ENCODE measurements at regions not wholly inside any gene's neighbourhood (a gene's known extent, or its start where the extent isn't known, plus 50 kb on each side); places are given as distances from the start of the nearest gene placed in this dataset.

GRCh38 chr18:71913641-71914040, 630.5 kb downstream of the CBLN2 start:
- Mint-ChIP-seq H3K36me3 (no peaks in the 10 kb centered on the region), H3K27ac (no peak overlapping the region), H3K27me3 (no peaks in the 10 kb centered on the region), H3K4me3 (no peak overlapping the region), H3K4me1 (no peaks in the 10 kb centered on the region), H3K9me3 (peaks cover 0 to 4% (median 0%) of the 10 kb centered on the region in 11 donors)
- intact Hi-C loops (cut with micrococcal nuclease) = no loop called here
- CTCF ChIA-PET = no interaction called here
- no peak for DNase-seq
- POLR2A ChIA-PET = interaction anchor here (0.6 kb wide), 1 partner anchor 16 kb away, joined by 3 read pairs; no protein-coding TSS in a partner anchor
- no peak for ATAC-seq
- Histone ChIP-seq H3K4me1 (ENCODE audit: control insufficient read depth in 2 of 2, insufficient read depth in 2 of 2, low read length in 2 of 2) (no peaks in the 10 kb centered on the region), H3K36me3 (ENCODE audit: control insufficient read depth in 2 of 3, insufficient read depth in 3 of 3, low read length in 3 of 3) (no peaks in the 10 kb centered on the region), H3K27me3 (ENCODE audit: control insufficient read depth in 2 of 2, insufficient read depth in 2 of 2, low read length in 2 of 2) (no peaks in the 10 kb centered on the region), H3K9me3 (ENCODE audit: control insufficient read depth in 2 of 3, low read length in 3 of 3) (no peaks in the 10 kb centered on the region), H3K4me3 (ENCODE audit: low read length) (no peak overlapping the region), H3K27ac (ENCODE audit: low read depth, low read length) (no peak overlapping the region)

- POLR2A ChIA-PET = no interaction called here
- no peak for ATAC-seq
- no peaks in the 10 kb centered on the region for H3K9me3 Mint-ChIP-seq
- intact Hi-C loops (cut with micrococcal nuclease) = no loop called here
- H3K4me1 ChIP-seq (ENCODE audit: control insufficient read depth in 2 of 2, insufficient read depth in 2 of 2, low read length in 2 of 2) = no peaks in the 10 kb centered on the region
- no peak overlapping the region for H3K4me3 Mint-ChIP-seq
- no peak overlapping the region for H3K27ac Mint-ChIP-seq
- no peak for DNase-seq
- no peak overlapping the region for H3K4me3 ChIP-seq (ENCODE audit: low read length)
- H3K27me3 Mint-ChIP-seq = no peaks in the 10 kb centered on the region
- H3K36me3 ChIP-seq (ENCODE audit: control insufficient read depth in 2 of 3, insufficient read depth in 3 of 3, low read length in 3 of 3) = no peaks in the 10 kb centered on the region
- no peaks in the 10 kb centered on the region for H3K27me3 ChIP-seq (ENCODE audit: control insufficient read depth in 2 of 2, insufficient read depth in 2 of 2, low read length in 2 of 2)
- no peaks in the 10 kb centered on the region for H3K36me3 Mint-ChIP-seq
- H3K27ac ChIP-seq (ENCODE audit: low read depth, low read length) = no peak overlapping the region
- CTCF ChIA-PET = no interaction called here
- no peaks in the 10 kb centered on the region for H3K4me1 Mint-ChIP-seq
- no peaks in the 10 kb centered on the region for H3K9me3 ChIP-seq (ENCODE audit: control insufficient read depth in 2 of 3, low read length in 3 of 3)
These were observed 641.7 kb downstream of the CBLN2 start for GRCh38 chr18:71902482-71902881.

GRCh38 chr18:71899707-71900472, 644.3 kb downstream of the CBLN2 start:
- Mint-ChIP-seq H3K4me1 (no peaks in the 10 kb centered on the region), H3K9me3 (peaks cover 0 to 2% (median 0%) of the 10 kb centered on the region in 11 donors), H3K36me3 (no peaks in the 10 kb centered on the region), H3K4me3 (no peak overlapping the region), H3K27ac (no peak overlapping the region), H3K27me3 (no peaks in the 10 kb centered on the region)
- Histone ChIP-seq H3K4me3 (ENCODE audit: low read length) (no peak overlapping the region), H3K36me3 (ENCODE audit: control insufficient read depth in 2 of 3, insufficient read depth in 3 of 3, low read length in 3 of 3) (no peaks in the 10 kb centered on the region), H3K27me3 (ENCODE audit: control insufficient read depth in 2 of 2, insufficient read depth in 2 of 2, low read length in 2 of 2) (no peaks in the 10 kb centered on the region), H3K27ac (ENCODE audit: low read depth, low read length) (no peak overlapping the region), H3K9me3 (ENCODE audit: control insufficient read depth in 2 of 3, low read length in 3 of 3) (no peaks in the 10 kb centered on the region), H3K4me1 (ENCODE audit: control insufficient read depth in 2 of 2, insufficient read depth in 2 of 2, low read length in 2 of 2) (no peaks in the 10 kb centered on the region)
- ATAC-seq (no peak), DNase-seq (no peak)
- CTCF ChIA-PET = no interaction called here
- POLR2A ChIA-PET = no interaction called here
- intact Hi-C loops (cut with micrococcal nuclease) = no loop called here

- no peak overlapping the region for H3K4me3 ChIP-seq (ENCODE audit: low read length)
- ChIA-PET CTCF (no interaction called here), POLR2A (no interaction called here)
- no peaks in the 10 kb centered on the region for H3K9me3 ChIP-seq (ENCODE audit: control insufficient read depth in 2 of 3, low read length in 3 of 3)
- H3K27ac Mint-ChIP-seq = no peak overlapping the region
- no peaks in the 10 kb centered on the region for H3K4me1 ChIP-seq (ENCODE audit: control insufficient read depth in 2 of 2, insufficient read depth in 2 of 2, low read length in 2 of 2)
- DNase-seq = no peak
- H3K27ac ChIP-seq (ENCODE audit: low read depth, low read length) = no peak overlapping the region
- no peak overlapping the region for H3K4me3 Mint-ChIP-seq
- no peaks in the 10 kb centered on the region for H3K27me3 Mint-ChIP-seq
- peaks cover 0 to 3% (median 0%) of the 10 kb centered on the region in 11 donors for H3K9me3 Mint-ChIP-seq
- no peak for ATAC-seq
- H3K27me3 ChIP-seq (ENCODE audit: control insufficient read depth in 2 of 2, insufficient read depth in 2 of 2, low read length in 2 of 2) = no peaks in the 10 kb centered on the region
- H3K36me3 Mint-ChIP-seq = no peaks in the 10 kb centered on the region
- H3K36me3 ChIP-seq (ENCODE audit: control insufficient read depth in 2 of 3, insufficient read depth in 3 of 3, low read length in 3 of 3) = no peaks in the 10 kb centered on the region
- H3K4me1 Mint-ChIP-seq = no peaks in the 10 kb centered on the region
- intact Hi-C loops (cut with micrococcal nuclease) = no loop called here
These were observed 645.0 kb downstream of the CBLN2 start for GRCh38 chr18:71899183-71899582.

GRCh38 chr18:71887509-71887908, 656.6 kb downstream of the CBLN2 start:
- POLR2A ChIA-PET = no interaction called here
- intact Hi-C loops (cut with micrococcal nuclease) = no loop called here
- H3K4me1 ChIP-seq (ENCODE audit: control insufficient read depth in 2 of 2, insufficient read depth in 2 of 2, low read length in 2 of 2) = no peaks in the 10 kb centered on the region
- no peak overlapping the region for H3K4me3 ChIP-seq (ENCODE audit: low read length)
- DNase-seq (no peak), ATAC-seq (no peak)
- Mint-ChIP-seq H3K36me3 (no peaks in the 10 kb centered on the region), H3K27me3 (peaks cover 0 to 4% (median 0%) of the 10 kb centered on the region in 5 donors), H3K27ac (no peak overlapping the region), H3K4me3 (no peak overlapping the region), H3K4me1 (no peaks in the 10 kb centered on the region), H3K9me3 (peaks cover 0 to 10% (median 0%) of the 10 kb centered on the region in 11 donors)
- H3K9me3 ChIP-seq (ENCODE audit: control insufficient read depth in 2 of 3, low read length in 3 of 3) = no peaks in the 10 kb centered on the region
- H3K27ac ChIP-seq (ENCODE audit: low read depth, low read length) = no peak overlapping the region
- CTCF ChIA-PET = no interaction called here
- H3K36me3 ChIP-seq (ENCODE audit: control insufficient read depth in 2 of 3, insufficient read depth in 3 of 3, low read length in 3 of 3) = no peaks in the 10 kb centered on the region
- H3K27me3 ChIP-seq (ENCODE audit: control insufficient read depth in 2 of 2, insufficient read depth in 2 of 2, low read length in 2 of 2) = no peaks in the 10 kb centered on the region

GRCh38 chr18:71878226-71878625, 665.9 kb downstream of the CBLN2 start:
- Histone ChIP-seq H3K27me3 (ENCODE audit: control insufficient read depth in 2 of 2, insufficient read depth in 2 of 2, low read length in 2 of 2) (no peaks in the 10 kb centered on the region), H3K4me1 (ENCODE audit: control insufficient read depth in 2 of 2, insufficient read depth in 2 of 2, low read length in 2 of 2) (no peaks in the 10 kb centered on the region), H3K27ac (ENCODE audit: low read depth, low read length) (no peak overlapping the region), H3K4me3 (ENCODE audit: low read length) (no peak overlapping the region), H3K36me3 (ENCODE audit: control insufficient read depth in 2 of 3, insufficient read depth in 3 of 3, low read length in 3 of 3) (no peaks in the 10 kb centered on the region), H3K9me3 (ENCODE audit: control insufficient read depth in 2 of 3, low read length in 3 of 3) (no peaks in the 10 kb centered on the region)
- POLR2A ChIA-PET = no interaction called here
- intact Hi-C loops (cut with micrococcal nuclease) = no loop called here
- no peak for DNase-seq
- Mint-ChIP-seq H3K4me1 (no peaks in the 10 kb centered on the region), H3K27ac (no peak overlapping the region), H3K27me3 (peaks cover 0 to 6% (median 0%) of the 10 kb centered on the region in 5 donors), H3K9me3 (peaks cover 0 to 15% (median 0%) of the 10 kb centered on the region in 11 donors), H3K4me3 (no peak overlapping the region), H3K36me3 (no peaks in the 10 kb centered on the region)
- no peak for ATAC-seq
- CTCF ChIA-PET = no interaction called here

GRCh38 chr18:71873695-71874094, 670.4 kb downstream of the CBLN2 start:
- DNase-seq (no peak), ATAC-seq (no peak)
- POLR2A ChIA-PET = no interaction called here
- no peaks in the 10 kb centered on the region for H3K4me1 Mint-ChIP-seq
- H3K4me1 ChIP-seq (ENCODE audit: control insufficient read depth in 2 of 2, insufficient read depth in 2 of 2, low read length in 2 of 2) = no peaks in the 10 kb centered on the region
- no peak overlapping the region for H3K27ac ChIP-seq (ENCODE audit: low read depth, low read length)
- no peaks in the 10 kb centered on the region for H3K27me3 ChIP-seq (ENCODE audit: control insufficient read depth in 2 of 2, insufficient read depth in 2 of 2, low read length in 2 of 2)
- no peaks in the 10 kb centered on the region for H3K9me3 ChIP-seq (ENCODE audit: control insufficient read depth in 2 of 3, low read length in 3 of 3)
- H3K4me3 Mint-ChIP-seq = no peak overlapping the region
- intact Hi-C loops (cut with micrococcal nuclease) = no loop called here
- no peaks in the 10 kb centered on the region for H3K36me3 Mint-ChIP-seq
- no peak overlapping the region for H3K4me3 ChIP-seq (ENCODE audit: low read length)
- H3K36me3 ChIP-seq (ENCODE audit: control insufficient read depth in 2 of 3, insufficient read depth in 3 of 3, low read length in 3 of 3) = no peaks in the 10 kb centered on the region
- H3K27me3 Mint-ChIP-seq = peaks cover 0 to 6% (median 0%) of the 10 kb centered on the region in 5 donors
- no peak overlapping the region for H3K27ac Mint-ChIP-seq
- CTCF ChIA-PET = no interaction called here
- peaks cover 0 to 15% (median 0%) of the 10 kb centered on the region in 11 donors for H3K9me3 Mint-ChIP-seq

Measured in naive thymus-derived CD4-positive, alpha-beta T cell (primary cell).